AG08395 (cell line): ENCODE measurements at regions not wholly inside any gene's neighbourhood (a gene's known extent, or its start where the extent isn't known, plus 50 kb on each side); places are given as distances from the start of the nearest gene placed in this dataset.
"Not testable (repeated sequence)": the region's sequence is repeated elsewhere in the genome, so short reads cannot be mapped to it uniquely, and the experiment has no call there.

ENCODE experiments used
- DNase-seq: peaks from one replicate; pipeline ENCODE4 v3.0.0; 2012; ENCODE audit warnings: mixed read lengths, low spot score

GRCh38 chr12:64552510-64552909 lies 57.8 kb upstream of the RASSF3 start:
- not testable (repeated sequence) for DNase-seq

- DNase-seq, result not testable (repeated sequence)
Observed at GRCh38 chr12:64553689-64554088, 56.6 kb upstream of the RASSF3 start.

GRCh38 chr12:64556231-64556630 lies 54.1 kb upstream of the RASSF3 start:
- DNase-seq, result no peak

GRCh38 chr12:64558754-64559153 lies 51.5 kb upstream of the RASSF3 start:
- no peak for DNase-seq

- DNase-seq, result peak; percentile 79
Observed at GRCh38 chr12:64560396-64561301, 49.6 kb upstream of the RASSF3 start.
